Activated effector memory CD4-positive, alpha-beta T cell treated with Interleukin-2 at 50 U/mL for 16 hours (primary cell): ENCODE measurements at regions not wholly inside any gene's neighbourhood (a gene's known extent, or its start where the extent isn't known, plus 50 kb on each side); places are given as distances from the start of the nearest gene placed in this dataset.
"Not testable (repeated sequence)": the region's sequence is repeated elsewhere in the genome, so short reads cannot be mapped to it uniquely, and the experiment has no call there.

ENCODE experiments used
- DNase-seq: peaks from one replicate; pipeline ENCODE4 v3.0.0-alpha.2; 2020

DNA sequence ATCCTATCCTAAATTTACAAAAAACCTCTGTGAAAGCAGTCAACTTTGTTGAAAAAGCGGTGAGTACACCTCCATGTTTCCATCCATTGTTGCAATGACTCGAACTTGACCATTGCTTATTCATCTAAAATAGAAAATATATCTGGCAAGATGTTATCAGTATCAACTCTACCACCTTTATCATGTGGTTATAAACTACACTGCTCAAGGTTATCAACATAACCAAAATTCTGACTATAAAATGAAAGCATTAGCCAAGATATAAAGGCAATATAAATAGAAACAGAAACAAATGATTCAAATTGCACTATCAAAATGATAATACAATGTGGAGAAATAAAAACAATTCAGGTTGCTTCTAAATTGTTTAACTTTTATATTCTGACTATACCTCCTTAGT lies 150.0 kb downstream of the AVL9 start:
- not testable (repeated sequence) for DNase-seq

DNA sequence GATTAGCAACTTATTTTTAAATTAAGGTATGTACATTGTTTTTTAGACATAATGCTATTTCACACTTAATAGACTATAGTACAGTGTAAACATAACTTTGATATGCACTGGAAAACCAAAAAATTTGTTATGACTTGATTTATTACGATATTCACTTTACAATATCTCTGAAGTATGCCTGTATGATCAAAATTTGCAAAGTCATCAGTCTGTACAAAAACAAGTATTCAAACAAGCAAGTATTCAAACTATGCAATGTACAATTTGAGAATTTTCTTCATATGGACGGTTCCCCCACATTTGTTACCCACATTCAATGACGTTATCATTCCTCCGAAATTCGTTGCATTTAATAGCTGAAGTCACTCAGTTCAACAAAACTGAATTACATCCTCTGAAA lies 147.9 kb downstream of the AVL9 start:
- no peak for DNase-seq

DNA sequence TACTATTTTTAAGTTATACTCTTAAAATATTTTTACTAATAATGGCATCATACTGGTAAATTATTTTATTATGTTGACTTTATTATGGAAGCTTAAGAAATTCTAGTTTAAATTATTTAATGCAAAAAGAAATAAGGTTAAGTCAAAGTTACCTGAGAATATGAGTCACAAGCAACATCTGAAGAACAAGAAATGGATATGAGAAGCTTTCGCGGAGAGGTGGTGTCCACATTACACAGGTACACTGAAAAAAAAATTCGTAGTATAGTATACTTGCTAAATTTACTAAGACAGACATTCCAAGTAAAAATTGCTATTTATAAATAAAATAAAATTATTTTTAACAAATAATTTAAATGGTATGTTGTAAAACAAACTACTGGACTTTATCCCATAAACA lies 143.8 kb downstream of the AVL9 start:
- no peak for DNase-seq

DNA sequence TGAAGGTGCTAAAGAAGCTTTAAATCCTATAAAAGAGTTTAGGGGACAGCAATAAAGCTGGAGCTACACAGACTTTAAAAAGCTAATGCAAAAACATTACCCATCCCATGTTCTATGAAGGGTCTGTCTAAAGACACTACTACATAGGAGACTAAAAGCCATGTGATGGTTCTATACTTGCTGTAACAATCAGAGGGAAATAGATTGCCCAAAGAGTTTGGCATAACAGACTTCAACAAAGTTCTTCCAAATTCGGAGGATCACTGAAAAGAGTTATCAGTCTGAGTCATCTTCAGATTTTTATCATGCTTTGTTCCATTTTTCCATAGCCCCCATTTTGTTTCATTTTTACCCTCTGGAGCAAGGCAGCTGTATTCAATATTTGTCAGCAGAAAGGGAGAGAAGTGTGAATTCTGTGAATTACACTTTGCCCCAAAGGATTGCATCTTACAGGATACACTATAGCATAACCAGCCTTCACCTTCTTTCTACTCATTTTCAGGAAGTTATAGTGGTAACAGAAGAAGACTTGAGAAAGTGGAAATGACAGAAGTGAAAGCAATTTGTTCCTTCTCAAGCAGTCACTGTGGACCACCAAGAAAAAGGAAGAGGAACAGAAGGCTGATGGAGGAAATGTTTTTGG lies 143.3 kb downstream of the AVL9 start:
- DNase-seq: not testable (repeated sequence)
